ENCODE measurements at regions not wholly inside any gene's neighbourhood (a gene's known extent, or its start where the extent isn't known, plus 50 kb on each side); places are given as distances from the start of the nearest gene placed in this dataset.

DNA sequence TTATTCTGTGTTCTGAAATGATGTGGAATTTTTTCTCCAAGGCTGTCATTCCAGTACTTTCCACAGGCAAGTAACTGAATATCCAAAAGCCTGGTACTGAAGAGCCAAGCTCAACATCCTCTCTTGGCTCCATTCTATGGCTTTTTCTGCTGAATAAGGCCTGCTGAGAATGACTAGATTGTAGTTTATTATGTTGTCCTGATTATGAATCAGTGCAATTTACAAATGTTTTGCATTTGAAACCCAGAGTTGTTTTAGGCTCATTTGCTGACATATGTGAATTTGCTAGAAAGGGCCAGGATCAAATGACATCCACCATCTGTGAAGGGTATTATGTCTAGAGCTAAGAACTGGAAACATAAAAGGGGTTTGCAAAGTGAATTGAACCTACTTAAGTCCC lies 596.6 kb downstream of the KCTD12 start:
- TF ChIP-seq, protein P1, sequence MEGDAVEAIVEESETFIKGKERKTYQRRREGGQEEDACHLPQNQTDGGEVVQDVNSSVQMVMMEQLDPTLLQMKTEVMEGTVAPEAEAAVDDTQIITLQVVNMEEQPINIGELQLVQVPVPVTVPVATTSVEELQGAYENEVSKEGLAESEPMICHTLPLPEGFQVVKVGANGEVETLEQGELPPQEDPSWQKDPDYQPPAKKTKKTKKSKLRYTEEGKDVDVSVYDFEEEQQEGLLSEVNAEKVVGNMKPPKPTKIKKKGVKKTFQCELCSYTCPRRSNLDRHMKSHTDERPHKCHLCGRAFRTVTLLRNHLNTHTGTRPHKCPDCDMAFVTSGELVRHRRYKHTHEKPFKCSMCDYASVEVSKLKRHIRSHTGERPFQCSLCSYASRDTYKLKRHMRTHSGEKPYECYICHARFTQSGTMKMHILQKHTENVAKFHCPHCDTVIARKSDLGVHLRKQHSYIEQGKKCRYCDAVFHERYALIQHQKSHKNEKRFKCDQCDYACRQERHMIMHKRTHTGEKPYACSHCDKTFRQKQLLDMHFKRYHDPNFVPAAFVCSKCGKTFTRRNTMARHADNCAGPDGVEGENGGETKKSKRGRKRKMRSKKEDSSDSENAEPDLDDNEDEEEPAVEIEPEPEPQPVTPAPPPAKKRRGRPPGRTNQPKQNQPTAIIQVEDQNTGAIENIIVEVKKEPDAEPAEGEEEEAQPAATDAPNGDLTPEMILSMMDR (IDR thresholded peaks at IDR 0.05), result no peak
- TF ChIP-seq POLR2A (IDR thresholded peaks at IDR 0.05; ENCODE audit: low read depth) (no peak), POLR2AphosphoS5 (IDR thresholded peaks at IDR 0.05) (no peak)
